Activated CD8-positive, alpha-beta T cell treated with anti-CD3 and anti-CD28 coated beads, Interleukin-2, amount 10 ng/mL, durations not matched to agents 7 days and 5 days (primary cell): ENCODE measurements at regions not wholly inside any gene's neighbourhood (a gene's known extent, or its start where the extent isn't known, plus 50 kb on each side); places are given as distances from the start of the nearest gene placed in this dataset.

Experiments used
- ATAC-seq: fragments of 150-1000 bp; cut with Tn5 transposase; one replicate; pipeline ENCODE4 v1.10.0; 2021; ENCODE audit warnings: moderate library complexity
- CTCF ChIA-PET: fragments of 350-600 bp; sonication (Branson Sonifier 250); formaldehyde crosslinking; loops from one replicate; lab custom pipeline; 2021; ENCODE audit warnings: antibody characterized with exemption; lab: Charles Lee
- POLR2A ChIA-PET: fragments of 350-600 bp; sonication (Branson Sonifier 250); formaldehyde crosslinking; loops from one replicate; lab custom pipeline; 2021; ENCODE audit warnings: antibody characterized with exemption; lab: Charles Lee
- DNase-seq: peaks from one replicate; pipeline ENCODE4 v3.0.0-alpha.2; 2020
- H3K27ac Mint-ChIP-seq: one replicate; pipeline ENCODE4 v1.8.0; 2021; ENCODE audit warnings: mild to moderate bottlenecking, mixed read lengths
- H3K27me3 Mint-ChIP-seq: one replicate; pipeline ENCODE4 v1.8.0; 2021; ENCODE audit warnings: low read depth, mixed read lengths
- H3K36me3 Mint-ChIP-seq: one replicate; pipeline ENCODE4 v1.8.0; 2021; ENCODE audit warnings: low read depth, mixed read lengths
- H3K4me1 Mint-ChIP-seq: one replicate; pipeline ENCODE4 v1.8.0; 2021; ENCODE audit warnings: low read depth, mixed read lengths
- H3K4me3 Mint-ChIP-seq: one replicate; pipeline ENCODE4 v1.8.0; 2021; ENCODE audit warnings: mild to moderate bottlenecking, mixed read lengths
- H3K9me3 Mint-ChIP-seq: one replicate; pipeline ENCODE4 v1.8.0; 2022; ENCODE audit warnings: mixed read lengths; ENCODE audit not compliant: insufficient read depth

GRCh38 chr3:127096256-127097071 is 96.5 kb upstream of the PRR23E start:
- ATAC-seq: no peak
- H3K4me3 Mint-ChIP-seq: no peak overlapping the region
- CTCF ChIA-PET: no interaction called here

GRCh38 chr3:127097072-127097405 is 95.9 kb upstream of the PRR23E start:
- Mint-ChIP-seq H3K27ac (no peak overlapping the region), H3K9me3 (no peaks in the 10 kb centered on the region), H3K4me3 (no peak overlapping the region), H3K27me3 (no peaks in the 10 kb centered on the region), H3K4me1 (no peaks in the 10 kb centered on the region), H3K36me3 (no peaks in the 10 kb centered on the region)
- ChIA-PET CTCF (no interaction called here), POLR2A (no interaction called here)
- ATAC-seq (no peak), DNase-seq (no peak)

More at GRCh38 chr3:127096256-127097071, 96.5 kb upstream of the PRR23E start:
- Mint-ChIP-seq H3K27me3 (no peaks in the 10 kb centered on the region), H3K27ac (no peak overlapping the region), H3K4me1 (no peaks in the 10 kb centered on the region), H3K36me3 (no peaks in the 10 kb centered on the region), H3K9me3 (no peaks in the 10 kb centered on the region)
- DNase-seq: no peak
- POLR2A ChIA-PET: no interaction called here

- POLR2A ChIA-PET: no interaction called here
- Mint-ChIP-seq H3K4me3 (no peak overlapping the region), H3K4me1 (no peaks in the 10 kb centered on the region), H3K27ac (no peak overlapping the region), H3K9me3 (no peaks in the 10 kb centered on the region), H3K36me3 (no peaks in the 10 kb centered on the region), H3K27me3 (no peaks in the 10 kb centered on the region)
- CTCF ChIA-PET: no interaction called here
- ATAC-seq: no peak
- no peak for DNase-seq
These were observed 95.5 kb upstream of the PRR23E start for GRCh38 chr3:127097481-127097880.

GRCh38 chr3:127099982-127100381 is 92.9 kb upstream of the PRR23E start:
- ChIA-PET POLR2A (no interaction called here), CTCF (no interaction called here)
- no peaks in the 10 kb centered on the region for H3K4me1 Mint-ChIP-seq
- H3K27ac Mint-ChIP-seq: no peak overlapping the region
- no peak for DNase-seq
- no peaks in the 10 kb centered on the region for H3K9me3 Mint-ChIP-seq
- no peak for ATAC-seq
- H3K4me3 Mint-ChIP-seq: no peak overlapping the region
- no peaks in the 10 kb centered on the region for H3K27me3 Mint-ChIP-seq
- H3K36me3 Mint-ChIP-seq: no peaks in the 10 kb centered on the region

GRCh38 chr3:127100459-127101410 is 92.2 kb upstream of the PRR23E start:
- POLR2A ChIA-PET: no interaction called here
- CTCF ChIA-PET: no interaction called here
- Mint-ChIP-seq H3K27ac (no peak overlapping the region), H3K9me3 (no peaks in the 10 kb centered on the region), H3K4me3 (no peak overlapping the region), H3K27me3 (no peaks in the 10 kb centered on the region), H3K36me3 (no peaks in the 10 kb centered on the region), H3K4me1 (no peaks in the 10 kb centered on the region)
- DNase-seq (no peak), ATAC-seq (no peak)

GRCh38 chr3:127101411-127102187 is 91.3 kb upstream of the PRR23E start:
- DNase-seq: no peak

GRCh38 chr3:127102188-127102520 is 90.8 kb upstream of the PRR23E start:
- no peaks in the 10 kb centered on the region for H3K27me3 Mint-ChIP-seq
- H3K4me1 Mint-ChIP-seq: no peaks in the 10 kb centered on the region
- DNase-seq: no peak
- no peak for ATAC-seq
- H3K36me3 Mint-ChIP-seq: no peaks in the 10 kb centered on the region
- H3K9me3 Mint-ChIP-seq: no peaks in the 10 kb centered on the region
- POLR2A ChIA-PET: no interaction called here
- CTCF ChIA-PET: no interaction called here
- H3K4me3 Mint-ChIP-seq: no peak overlapping the region
- H3K27ac Mint-ChIP-seq: no peak overlapping the region

More at GRCh38 chr3:127101411-127102187, 91.3 kb upstream of the PRR23E start:
- Mint-ChIP-seq H3K27ac (no peak overlapping the region), H3K27me3 (no peaks in the 10 kb centered on the region), H3K4me1 (no peaks in the 10 kb centered on the region), H3K4me3 (no peak overlapping the region), H3K9me3 (no peaks in the 10 kb centered on the region), H3K36me3 (no peaks in the 10 kb centered on the region)
- POLR2A ChIA-PET: no interaction called here
- no peak for ATAC-seq
- CTCF ChIA-PET: no interaction called here

GRCh38 chr3:127102587-127102986 is 90.3 kb upstream of the PRR23E start:
- ChIA-PET CTCF (no interaction called here), POLR2A (no interaction called here)
- H3K4me3 Mint-ChIP-seq: no peak overlapping the region
- no peak overlapping the region for H3K27ac Mint-ChIP-seq
- H3K27me3 Mint-ChIP-seq: no peaks in the 10 kb centered on the region
- ATAC-seq (no peak), DNase-seq (no peak)
- no peaks in the 10 kb centered on the region for H3K4me1 Mint-ChIP-seq
- H3K36me3 Mint-ChIP-seq: no peaks in the 10 kb centered on the region
- no peaks in the 10 kb centered on the region for H3K9me3 Mint-ChIP-seq

GRCh38 chr3:127103080-127103479 is 89.9 kb upstream of the PRR23E start:
- H3K4me1 Mint-ChIP-seq: no peaks in the 10 kb centered on the region
- DNase-seq: no peak
- H3K36me3 Mint-ChIP-seq: no peaks in the 10 kb centered on the region
- no peak for ATAC-seq
- CTCF ChIA-PET: no interaction called here
- no peaks in the 10 kb centered on the region for H3K9me3 Mint-ChIP-seq
- POLR2A ChIA-PET: no interaction called here
- H3K4me3 Mint-ChIP-seq: no peak overlapping the region
- no peak overlapping the region for H3K27ac Mint-ChIP-seq
- H3K27me3 Mint-ChIP-seq: no peaks in the 10 kb centered on the region

GRCh38 chr3:127104586-127104985 is 88.3 kb upstream of the PRR23E start:
- Mint-ChIP-seq H3K27ac (no peak overlapping the region), H3K4me3 (no peak overlapping the region), H3K4me1 (no peaks in the 10 kb centered on the region), H3K27me3 (peaks cover under 1% of the 10 kb centered on the region), H3K36me3 (no peaks in the 10 kb centered on the region), H3K9me3 (no peaks in the 10 kb centered on the region)
- POLR2A ChIA-PET: no interaction called here
- CTCF ChIA-PET: no interaction called here
- DNase-seq (no peak), ATAC-seq (no peak)

GRCh38 chr3:127105587-127105986 is 87.3 kb upstream of the PRR23E start:
- peaks cover 5% of the 10 kb centered on the region for H3K27me3 Mint-ChIP-seq
- H3K36me3 Mint-ChIP-seq: no peaks in the 10 kb centered on the region
- no peaks in the 10 kb centered on the region for H3K9me3 Mint-ChIP-seq
- H3K27ac Mint-ChIP-seq: no peak overlapping the region
- ATAC-seq (no peak), DNase-seq (no peak)
- H3K4me1 Mint-ChIP-seq: no peaks in the 10 kb centered on the region
- CTCF ChIA-PET: no interaction called here
- POLR2A ChIA-PET: no interaction called here
- no peak overlapping the region for H3K4me3 Mint-ChIP-seq

- H3K9me3 Mint-ChIP-seq: no peaks in the 10 kb centered on the region
- H3K27me3 Mint-ChIP-seq: peaks cover 7% of the 10 kb centered on the region
- no peak for DNase-seq
- ChIA-PET CTCF (no interaction called here), POLR2A (no interaction called here)
- no peak for ATAC-seq
- no peaks in the 10 kb centered on the region for H3K4me1 Mint-ChIP-seq
- H3K36me3 Mint-ChIP-seq: no peaks in the 10 kb centered on the region
- no peak overlapping the region for H3K27ac Mint-ChIP-seq
- H3K4me3 Mint-ChIP-seq: no peak overlapping the region
These were observed 86.9 kb upstream of the PRR23E start for GRCh38 chr3:127106053-127106452.
